Neural cell (in vitro differentiated cells): ENCODE measurements at regions not wholly inside any gene's neighbourhood (a gene's known extent, or its start where the extent isn't known, plus 50 kb on each side); places are given as distances from the start of the nearest gene placed in this dataset.

ENCODE experiments used
- CTCF ChIP-seq: fragments of 450-650 bp; IDR thresholded peaks from 2 replicates; pipeline ENCODE4 v1.5.1; 2014; ENCODE audit warnings: antibody characterized with exemption, mild to moderate bottlenecking, moderate library complexity; ENCODE audit not compliant: poor library complexity, severe bottlenecking
- EP300 ChIP-seq: fragments of 450-650 bp; conservative IDR thresholded peaks from 2 replicates; pipeline ENCODE4 v1.6.1; 2014; ENCODE audit warnings: antibody characterized with exemption, mild to moderate bottlenecking, moderate library complexity; ENCODE audit not compliant: poor library complexity, severe bottlenecking
- EZH2 ChIP-seq: fragments of 200-600, 300-800 bp; shearing (Covaris generic), sonication (generic); IDR thresholded peaks from 2 replicates; pipeline ENCODE4 v1.6.1; 2014; ENCODE audit warnings: antibody characterized with exemption, low read length, borderline replicate concordance, mild to moderate bottlenecking; ENCODE audit not compliant: insufficient read depth, poor library complexity, severe bottlenecking
- MXI1 ChIP-seq: fragments of 450-650 bp; conservative IDR thresholded peaks from 2 replicates; pipeline ENCODE4 v1.6.1; 2014; ENCODE audit warnings: antibody characterized with exemption, mild to moderate bottlenecking; ENCODE audit not compliant: poor library complexity, severe bottlenecking
- POLR2AphosphoS5 ChIP-seq: IDR thresholded peaks from 2 replicates; pipeline ENCODE4 v1.6.1; 2012
- RAD21 ChIP-seq: fragments of 450-650 bp; conservative IDR thresholded peaks from 2 replicates; pipeline ENCODE4 v1.6.1; 2014; ENCODE audit warnings: antibody characterized with exemption, mild to moderate bottlenecking, moderate library complexity
- REST ChIP-seq: IDR thresholded peaks from 2 replicates; pipeline ENCODE4 v1.6.1; 2012; ENCODE audit warnings: borderline replicate concordance
- SMC3 ChIP-seq: fragments of 450-650 bp; conservative IDR thresholded peaks from 2 replicates; pipeline ENCODE4 v1.6.1; 2014; ENCODE audit warnings: antibody characterized with exemption, mild to moderate bottlenecking, moderate library complexity; ENCODE audit not compliant: poor library complexity

- TF ChIP-seq CTCF (no peak), EZH2 (no peak), EP300 (no peak), REST (no peak), MXI1 (no peak), SMC3 (no peak), RAD21 (no peak), POLR2AphosphoS5 (no peak)
Measured at GRCh38 chr20:61173267-61173666, 78.8 kb upstream of the CDH4 start.
